BE2C (cell line): ENCODE measurements at regions not wholly inside any gene's neighbourhood (a gene's known extent, or its start where the extent isn't known, plus 50 kb on each side); places are given as distances from the start of the nearest gene placed in this dataset.

Experiments
- DNase-seq: peaks from one replicate; pipeline ENCODE4 v3.0.0-alpha.2; 2020
- H3K27me3 ChIP-seq: fragments of 250-450 bp; sonication (Bioruptor Pico); 2 replicates; pipeline ENCODE4 v1.5.1; 2020; ENCODE audit warnings: mild to moderate bottlenecking
- H3K36me3 ChIP-seq: fragments of 250-450 bp; sonication (Bioruptor Pico); 2 replicates; pipeline ENCODE4 v1.5.1; 2020; ENCODE audit warnings: mild to moderate bottlenecking
- H3K4me1 ChIP-seq: fragments of 250-450 bp; sonication (Bioruptor Pico); 2 replicates; pipeline ENCODE4 v1.5.1; 2020
- H3K4me3 ChIP-seq: 2 replicates; pipeline ENCODE4 v1.5.1; 2011; ENCODE audit warnings: low read depth, low read length
- H3K9me3 ChIP-seq: fragments of 250-450 bp; sonication (Bioruptor Pico); 2 replicates; pipeline ENCODE4 v1.5.1; 2020
- TF ChIP-seq, protein P1 (sequence below): IDR thresholded peaks from 2 replicates; pipeline ENCODE4 v1.5.1; 2012; ENCODE audit warnings: mild to moderate bottlenecking, low read depth, low read length

GRCh38 chrX:137101273-137101990 is 67.6 kb upstream of the GPR101 start:
- Histone ChIP-seq H3K4me3 (no peak overlapping the region), H3K4me1 (no peaks in the 10 kb centered on the region), H3K36me3 (no peaks in the 10 kb centered on the region), H3K9me3 (no peaks in the 10 kb centered on the region), H3K27me3 (no peaks in the 10 kb centered on the region)
- no peak for DNase-seq
- TF ChIP-seq, protein P1, sequence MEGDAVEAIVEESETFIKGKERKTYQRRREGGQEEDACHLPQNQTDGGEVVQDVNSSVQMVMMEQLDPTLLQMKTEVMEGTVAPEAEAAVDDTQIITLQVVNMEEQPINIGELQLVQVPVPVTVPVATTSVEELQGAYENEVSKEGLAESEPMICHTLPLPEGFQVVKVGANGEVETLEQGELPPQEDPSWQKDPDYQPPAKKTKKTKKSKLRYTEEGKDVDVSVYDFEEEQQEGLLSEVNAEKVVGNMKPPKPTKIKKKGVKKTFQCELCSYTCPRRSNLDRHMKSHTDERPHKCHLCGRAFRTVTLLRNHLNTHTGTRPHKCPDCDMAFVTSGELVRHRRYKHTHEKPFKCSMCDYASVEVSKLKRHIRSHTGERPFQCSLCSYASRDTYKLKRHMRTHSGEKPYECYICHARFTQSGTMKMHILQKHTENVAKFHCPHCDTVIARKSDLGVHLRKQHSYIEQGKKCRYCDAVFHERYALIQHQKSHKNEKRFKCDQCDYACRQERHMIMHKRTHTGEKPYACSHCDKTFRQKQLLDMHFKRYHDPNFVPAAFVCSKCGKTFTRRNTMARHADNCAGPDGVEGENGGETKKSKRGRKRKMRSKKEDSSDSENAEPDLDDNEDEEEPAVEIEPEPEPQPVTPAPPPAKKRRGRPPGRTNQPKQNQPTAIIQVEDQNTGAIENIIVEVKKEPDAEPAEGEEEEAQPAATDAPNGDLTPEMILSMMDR: no peak
